ENCODE measurements at regions not wholly inside any gene's neighbourhood (a gene's known extent, or its start where the extent isn't known, plus 50 kb on each side); places are given as distances from the start of the nearest gene placed in this dataset.

DNA sequence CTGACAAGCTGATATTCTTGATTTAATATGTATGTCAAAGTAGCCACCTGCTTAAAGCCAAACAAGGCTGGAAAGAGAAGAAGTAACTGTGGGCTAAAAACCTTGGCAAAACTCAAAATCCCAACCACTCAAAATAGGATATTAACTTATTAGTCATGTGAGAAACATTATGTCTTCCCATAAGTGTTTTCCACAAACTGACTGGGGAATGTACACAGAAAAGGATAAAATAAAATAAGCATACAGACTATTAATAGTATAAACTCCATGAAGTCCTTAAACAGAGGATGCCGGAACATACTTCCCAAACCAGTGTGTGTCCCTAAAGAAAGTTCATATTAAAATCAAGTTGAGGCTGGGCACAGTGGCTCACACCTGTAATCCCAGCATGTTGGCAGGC lies 263.7 kb upstream of the THBS1 start:
- no TSS peak for BruUV-seq (replicated peaks)
- POLR2A ChIA-PET, result no interaction called here
- H2AFZ ChIP-seq (ENCODE audit: low read depth, low read length), result no peak overlapping the region

More for the DNA sequence above, 263.7 kb upstream of the THBS1 start:
- FAIRE-seq (no peak), DNase-seq (ENCODE audit: low read depth, low spot score) (no peak)
- intact Hi-C loops (cut with micrococcal nuclease), result no loop called here
- Histone ChIP-seq H4K20me1 (replicated peaks; ENCODE audit: control insufficient read depth, extremely low read depth, insufficient read depth, low read length) (no peaks in the 10 kb centered on the region), H3K4me1 (ENCODE audit: control insufficient read depth, extremely low read depth, insufficient read depth, low read length) (no peaks in the 10 kb centered on the region), H3K27ac (ENCODE audit: insufficient read depth, low read depth, low read length) (no peak overlapping the region), H3K9me3 (replicated peaks; ENCODE audit: control insufficient read depth, insufficient read depth, low read length) (no peaks in the 10 kb centered on the region), H3K4me2 (ENCODE audit: insufficient read depth, low read length) (no peak overlapping the region), H3K36me3 (ENCODE audit: control insufficient read depth in 2 of 2, extremely low read depth in 1 of 2, insufficient read depth in 2 of 2, low read length in 2 of 2) (no peaks in the 10 kb centered on the region), H3K79me2 (ENCODE audit: control insufficient read depth, insufficient read depth, low read length) (no peaks in the 10 kb centered on the region), H3K9ac (replicated peaks; ENCODE audit: extremely low read depth, insufficient read depth, low read length) (no peak overlapping the region), H3K27me3 (ENCODE audit: control insufficient read depth in 2 of 2, insufficient read depth in 2 of 2, low read length in 2 of 2) (no peaks in the 10 kb centered on the region), H3K4me3 (replicated peaks in 1 of 3; ENCODE audit: insufficient read depth in 1 of 3, low read depth in 1 of 3, low read length in 3 of 3) (no peak overlapping the region), H3K9me1 (replicated peaks; ENCODE audit: control insufficient read depth, extremely low read depth, insufficient read depth, low read length) (no peaks in the 10 kb centered on the region)
- CTCF ChIA-PET, result interaction anchor here (0.6 kb wide), 1 partner anchor 112 kb away, joined by 3 read pairs; no protein-coding TSS in a partner anchor
- no peak for TF ChIP-seq FOS (IDR thresholded peaks at IDR 0.05; ENCODE audit: borderline replicate concordance, insufficient read depth, low read length)
- no peak for TF ChIP-seq JUN (IDR thresholded peaks at IDR 0.05; ENCODE audit: borderline replicate concordance, insufficient read depth, insufficient read length, low read depth)
- TF ChIP-seq, protein P1, sequence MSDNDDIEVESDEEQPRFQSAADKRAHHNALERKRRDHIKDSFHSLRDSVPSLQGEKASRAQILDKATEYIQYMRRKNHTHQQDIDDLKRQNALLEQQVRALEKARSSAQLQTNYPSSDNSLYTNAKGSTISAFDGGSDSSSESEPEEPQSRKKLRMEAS (IDR thresholded peaks at IDR 0.05; ENCODE audit: insufficient read depth, insufficient read length), result no peak
- no peak for TF ChIP-seq POLR2AphosphoS5 (IDR thresholded peaks at IDR 0.05; ENCODE audit: insufficient read depth, low read depth, low read length)
- no peak for TF ChIP-seq EZH2 (IDR thresholded peaks at IDR 0.05; ENCODE audit: borderline replicate concordance, low read depth, low read length, severe bottlenecking)
- TF ChIP-seq MYC (IDR thresholded peaks at IDR 0.05; ENCODE audit: low read depth, low read length), result no peak
- no peak for TF ChIP-seq GATA2 (IDR thresholded peaks at IDR 0.05; ENCODE audit: insufficient read depth, insufficient read length, low read depth, low read length)
- TF ChIP-seq POLR2A (IDR thresholded peaks at IDR 0.05; ENCODE audit: low read depth, low read length), result no peak
- TF ChIP-seq CTCF (IDR thresholded peaks at IDR 0.05; ENCODE audit: extremely low read depth in 1 of 2, insufficient read depth in 1 of 2, low read depth in 1 of 2, low read length in 2 of 2), result no peak
- dilution Hi-C loops (cut with MboI; ENCODE audit: extremely low pct_ligation_motif_present, low sequenced_read_pairs), result no loop called here

All from endothelial cell of umbilical vein (primary cell).